Fibroblast of the aortic adventitia (primary cell): ENCODE measurements at regions not wholly inside any gene's neighbourhood (a gene's known extent, or its start where the extent isn't known, plus 50 kb on each side); places are given as distances from the start of the nearest gene placed in this dataset.

Experiments
- DNase-seq: peaks from one replicate; pipeline ENCODE4 v3.0.0-alpha.2; 2010; ENCODE audit warnings: low read depth
- H3K4me3 ChIP-seq: 2 replicates; pipeline ENCODE4 v1.5.1; 2011; ENCODE audit warnings: low read depth, mild to moderate bottlenecking, control low read depth, low read length, moderate library complexity
- CTCF ChIP-seq: IDR thresholded peaks from 2 replicates; pipeline ENCODE4 v1.5.1; 2011; ENCODE audit warnings: mild to moderate bottlenecking, low read length, control low read depth, inconsistent platforms; ENCODE audit not compliant: insufficient read depth

GRCh38 chr2:57100436-57100835, 916.6 kb downstream of the CCDC85A start:
- TF ChIP-seq CTCF: no peak
- DNase-seq: no peak

GRCh38 chr2:57105694-57106093, 921.9 kb downstream of the CCDC85A start:
- no peak for TF ChIP-seq CTCF
- no peak for DNase-seq
- no peak overlapping the region for H3K4me3 ChIP-seq

More at GRCh38 chr2:57100436-57100835, 916.6 kb downstream of the CCDC85A start:
- no peak overlapping the region for H3K4me3 ChIP-seq

GRCh38 chr2:57107353-57107752, 923.6 kb downstream of the CCDC85A start:
- H3K4me3 ChIP-seq: no peak overlapping the region
- DNase-seq: peak; percentile 4
- no peak for TF ChIP-seq CTCF

- TF ChIP-seq CTCF: no peak
- H3K4me3 ChIP-seq: no peak overlapping the region
- DNase-seq: no peak
Observed at GRCh38 chr2:57111531-57111930, 927.7 kb downstream of the CCDC85A start.

GRCh38 chr2:57119141-57119540, 927.5 kb upstream of the VRK2 start:
- no peak overlapping the region for H3K4me3 ChIP-seq
- no peak for DNase-seq
- no peak for TF ChIP-seq CTCF

GRCh38 chr2:57126410-57126809, 920.2 kb upstream of the VRK2 start:
- DNase-seq: no peak
- no peak for TF ChIP-seq CTCF
- H3K4me3 ChIP-seq: no peak overlapping the region

- no peak overlapping the region for H3K4me3 ChIP-seq
- no peak for TF ChIP-seq CTCF
- no peak for DNase-seq
Observed at GRCh38 chr2:57139179-57139578, 907.4 kb upstream of the VRK2 start.
